ENCODE measurements at regions not wholly inside any gene's neighbourhood (a gene's known extent, or its start where the extent isn't known, plus 50 kb on each side); places are given as distances from the start of the nearest gene placed in this dataset.

GRCh38 chr7:18222636-18223035 lies 195.0 kb upstream of the PRPS1L1 start:
- no peak overlapping the region for H3K27ac ChIP-seq (ENCODE audit: insufficient read depth, low read length)
- no peak overlapping the region for H4K91ac ChIP-seq (ENCODE audit: insufficient read depth, low read depth, low read length)
- no peaks in the 10 kb centered on the region for H3K36me3 ChIP-seq (ENCODE audit: control insufficient read depth, insufficient read depth, low read length)
- ChIA-PET POLR2A (ENCODE audit: unreplicated experiment) (no interaction called here), CTCF (no interaction called here)
- H3K4ac ChIP-seq (ENCODE audit: low read depth, low read length) = no peak overlapping the region
- no peak overlapping the region for H4K5ac ChIP-seq (ENCODE audit: low read depth, low read length)
- intact Hi-C loops (cut with micrococcal nuclease) (loop anchor here (5.0 kb wide), 1 partner anchor 45 kb away; no protein-coding TSS in a partner anchor), in situ Hi-C loops (cut with MboI; ENCODE audit: low sequenced_read_pairs) (no loop called here), dilution Hi-C loops (cut with HindIII; ENCODE audit: low sequenced_read_pairs, unreplicated experiment) (no loop called here)
- H2BK120ac ChIP-seq (ENCODE audit: low read depth, low read length) = no peak overlapping the region
- H3K4me2 ChIP-seq (ENCODE audit: low read depth, low read length) = no peak overlapping the region
- TF ChIP-seq MAZ (IDR thresholded peaks at IDR 0.05; ENCODE audit: borderline replicate concordance, low read depth, low read length) (no peak), MAFK (IDR thresholded peaks at IDR 0.05; ENCODE audit: low read depth, low read length) (no peak), CHD1 (IDR thresholded peaks at IDR 0.05; ENCODE audit: low read depth, low read length) (no peak), RAD21 (IDR thresholded peaks at IDR 0.05; ENCODE audit: low read length) (no peak)
- no peak overlapping the region for H3K9ac ChIP-seq (ENCODE audit: low read depth, low read length)
- no peak overlapping the region for H2AFZ ChIP-seq (replicated peaks; ENCODE audit: low read length, poor library complexity)
- no peaks in the 10 kb centered on the region for H4K20me1 ChIP-seq (ENCODE audit: insufficient read depth, low read length)
- H3K9me1 ChIP-seq (ENCODE audit: insufficient read depth, low read length) = no peaks in the 10 kb centered on the region
- H3K56ac ChIP-seq (ENCODE audit: extremely low read depth, insufficient read depth, low read length) = no peak overlapping the region
- H2BK15ac ChIP-seq (ENCODE audit: low read depth, low read length) = no peak overlapping the region
- DNase-seq (no peak), ATAC-seq (ENCODE audit: low read depth) (no peak)
- no peaks in the 10 kb centered on the region for H3K4me1 ChIP-seq (ENCODE audit: control insufficient read depth, insufficient read depth, low read length)
- H3K27me3 ChIP-seq (ENCODE audit: control insufficient read depth, insufficient read depth, low read length) = no peaks in the 10 kb centered on the region
- no peak overlapping the region for H3K4me3 ChIP-seq (ENCODE audit: insufficient read depth, low read depth, low read length)
- no TSS peak for BruUV-seq (replicated peaks)
- H4K8ac ChIP-seq (ENCODE audit: low read depth in 2 of 2, low read length in 2 of 2) = no peak overlapping the region
- H3K9me3 ChIP-seq (ENCODE audit: control insufficient read depth, insufficient read depth, low read length) = no peaks in the 10 kb centered on the region
- H2BK20ac ChIP-seq (ENCODE audit: low read depth, low read length) = no peak overlapping the region
- H3K14ac ChIP-seq (replicated peaks; ENCODE audit: low read depth, low read length) = no peak overlapping the region
- H2BK5ac ChIP-seq (ENCODE audit: low read depth, low read length, poor library complexity, severe bottlenecking) = no peak overlapping the region
- H2AK5ac ChIP-seq (ENCODE audit: low read depth, low read length) = no peak overlapping the region
- no peak overlapping the region for H3K18ac ChIP-seq (ENCODE audit: low read depth, low read length)
- no peaks in the 10 kb centered on the region for H3K79me1 ChIP-seq (ENCODE audit: low read depth in 1 of 2, low read length in 2 of 2)
- H2AK9ac ChIP-seq (replicated peaks; ENCODE audit: low read depth, low read length, poor library complexity) = no peak overlapping the region
- no peak overlapping the region for H3K23ac ChIP-seq (ENCODE audit: low read depth, low read length)

Measured in IMR-90 (cell line).